GM12891 (cell line): ENCODE measurements at regions not wholly inside any gene's neighbourhood (a gene's known extent, or its start where the extent isn't known, plus 50 kb on each side); places are given as distances from the start of the nearest gene placed in this dataset.

ENCODE experiments used
- DNase-seq: peaks from one replicate; pipeline ENCODE4 v3.0.0; 2011; ENCODE audit warnings: low spot score; ENCODE audit not compliant: insufficient read length
- FAIRE-seq: peaks from 2 replicates; lab custom pipeline; 2011; peaks lifted over from hg19 to GRCh38; lab: Jason Lieb, UNC
- PAX5 ChIP-seq: IDR thresholded peaks from 2 replicates; pipeline ENCODE4 v1.6.1; 2011; ENCODE audit warnings: low read length, moderate library complexity, mild to moderate bottlenecking; ENCODE audit not compliant: insufficient read depth, severe bottlenecking
- POLR2A ChIP-seq: IDR thresholded peaks from 2 replicates; pipeline ENCODE4 v1.6.1; 2011; ENCODE audit warnings: low read depth, low read length, control low read depth
- POLR2AphosphoS5 ChIP-seq: IDR thresholded peaks from 2 replicates; pipeline ENCODE4 v1.6.1; 2011; ENCODE audit warnings: low read depth, low read length, control low read depth
- POU2F2 ChIP-seq: IDR thresholded peaks from 2 replicates; pipeline ENCODE4 v1.6.1; 2011; ENCODE audit warnings: low read depth, mild to moderate bottlenecking, control low read depth, low read length, moderate library complexity
- SPI1 ChIP-seq: IDR thresholded peaks from 2 replicates; pipeline ENCODE4 v1.6.1; 2011; ENCODE audit warnings: low read depth, low read length, control low read depth
- TAF1 ChIP-seq: IDR thresholded peaks from 2 replicates; pipeline ENCODE4 v1.6.1; 2011; ENCODE audit warnings: low read depth, low read length, control low read depth

GRCh38 chr12:90129366-90130030 is 420.9 kb upstream of the ATP2B1 start:
- FAIRE-seq (no peak), DNase-seq (no peak)
- TF ChIP-seq TAF1 (no peak), PAX5 (no peak), POLR2A (no peak), POU2F2 (no peak), SPI1 (no peak), POLR2AphosphoS5 (no peak)

GRCh38 chr12:90128526-90128925 is 419.9 kb upstream of the ATP2B1 start:
- DNase-seq (no peak), FAIRE-seq (no peak)
- no peak for TF ChIP-seq POLR2AphosphoS5

GRCh38 chr12:90126125-90126524 is 417.5 kb upstream of the ATP2B1 start:
- FAIRE-seq, result no peak
- TF ChIP-seq TAF1 (no peak), POLR2AphosphoS5 (no peak), SPI1 (no peak), PAX5 (no peak), POU2F2 (no peak), POLR2A (no peak)
- DNase-seq, result no peak

GRCh38 chr12:90124914-90125313 is 416.3 kb upstream of the ATP2B1 start:
- DNase-seq (no peak), FAIRE-seq (no peak)
- no peak for TF ChIP-seq POLR2AphosphoS5
- TF ChIP-seq POU2F2, result no peak
- no peak for TF ChIP-seq TAF1
- no peak for TF ChIP-seq SPI1
- no peak for TF ChIP-seq PAX5
- no peak for TF ChIP-seq POLR2A

DNA sequence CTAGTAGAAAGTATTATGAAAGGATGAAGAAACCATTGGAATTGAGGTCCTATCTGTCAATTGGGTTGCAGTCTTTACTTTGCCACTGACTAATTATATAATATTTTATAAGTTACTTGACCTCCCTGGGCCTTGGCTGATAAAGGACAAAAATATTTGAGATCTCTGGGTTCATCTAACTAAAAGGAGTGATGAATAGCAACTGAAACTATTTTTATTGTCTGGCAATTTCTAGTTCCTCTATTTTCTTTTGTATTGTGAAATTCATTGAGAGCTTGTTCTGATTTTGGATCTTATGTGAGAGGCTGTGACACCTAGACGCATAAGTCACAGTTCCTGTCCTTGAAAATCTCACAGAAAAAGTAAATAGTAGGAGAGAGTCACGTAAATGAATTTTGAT is 415.7 kb upstream of the ATP2B1 start:
- FAIRE-seq (no peak), DNase-seq (no peak)
- TF ChIP-seq SPI1 (peak; percentile 55), POLR2AphosphoS5 (no peak), TAF1 (no peak)

- TF ChIP-seq POU2F2 (no peak), TAF1 (no peak), POLR2A (no peak), POLR2AphosphoS5 (no peak), SPI1 (no peak), PAX5 (no peak)
- DNase-seq (no peak), FAIRE-seq (no peak)
These were observed 414.0 kb upstream of the ATP2B1 start for GRCh38 chr12:90122681-90123080.

DNA sequence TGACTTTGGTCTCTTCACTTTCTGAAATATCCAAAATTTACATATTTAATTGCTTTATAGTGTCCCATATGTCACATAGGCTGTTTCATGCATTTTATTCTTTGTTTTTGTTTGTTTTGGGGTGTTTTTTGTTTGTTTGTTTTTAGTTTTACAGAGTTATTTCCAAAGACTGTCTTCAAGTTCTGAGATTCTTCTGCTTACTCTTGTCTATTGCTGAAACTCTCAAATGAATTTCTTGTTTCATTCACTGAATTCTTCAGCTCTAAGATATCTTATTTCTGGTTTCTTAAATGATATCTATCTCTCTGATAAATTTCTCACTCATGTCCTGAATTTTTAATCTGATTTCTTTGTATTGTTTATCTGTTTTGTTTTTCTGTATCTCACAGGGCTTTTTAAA is 412.0 kb upstream of the ATP2B1 start:
- TF ChIP-seq PAX5 (no peak), POU2F2 (no peak), TAF1 (no peak), POLR2A (no peak), SPI1 (no peak), POLR2AphosphoS5 (no peak)
- DNase-seq (no peak), FAIRE-seq (no peak)

GRCh38 chr12:90112666-90113065 is 404.0 kb upstream of the ATP2B1 start:
- FAIRE-seq (no peak), DNase-seq (no peak)
- no peak for TF ChIP-seq POU2F2
- no peak for TF ChIP-seq SPI1
- no peak for TF ChIP-seq POLR2A
- TF ChIP-seq POLR2AphosphoS5, result no peak
- TF ChIP-seq TAF1, result no peak
- no peak for TF ChIP-seq PAX5

DNA sequence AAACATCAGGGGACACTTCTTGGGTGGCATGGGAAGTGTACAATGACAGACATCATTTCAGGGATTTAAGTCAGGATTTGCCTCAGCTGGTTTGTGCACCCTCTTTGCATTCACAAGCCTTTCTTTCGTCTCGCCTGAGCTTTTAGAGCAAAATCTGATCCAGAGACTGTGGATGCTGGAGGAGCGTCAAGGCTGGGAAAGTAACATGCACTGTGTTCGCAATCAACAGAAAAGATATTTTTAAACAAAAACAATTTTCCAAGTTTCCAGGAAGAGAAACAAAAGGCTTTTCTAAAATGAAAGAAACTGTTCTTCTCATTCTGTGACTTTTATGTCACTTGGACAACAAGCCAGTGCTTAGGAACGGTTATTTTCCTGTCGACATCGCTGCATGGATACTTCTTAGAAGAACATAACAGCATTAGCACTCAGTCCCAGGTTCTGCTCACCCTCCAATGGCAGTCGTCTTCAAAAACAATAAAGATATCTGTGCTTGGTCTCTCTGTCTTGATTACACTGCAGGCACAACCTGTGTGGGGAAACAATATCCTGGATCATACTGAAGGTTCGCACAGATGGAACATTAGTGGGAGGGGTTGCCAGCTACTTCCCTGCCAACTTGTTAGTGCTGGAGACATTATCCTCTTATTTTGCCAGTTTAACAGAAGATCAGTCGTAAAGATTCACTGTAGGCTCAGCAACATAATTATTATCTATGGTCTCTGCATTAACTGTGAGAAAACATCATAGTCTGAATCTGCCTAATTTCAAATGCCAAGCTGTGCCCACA is 403.3 kb upstream of the ATP2B1 start:
- TF ChIP-seq PAX5, result no peak
- no peak for TF ChIP-seq POLR2A
- TF ChIP-seq POU2F2, result no peak
- TF ChIP-seq POLR2AphosphoS5, result no peak
- TF ChIP-seq TAF1, result no peak
- TF ChIP-seq SPI1, result no peak
- no peak for FAIRE-seq

DNA sequence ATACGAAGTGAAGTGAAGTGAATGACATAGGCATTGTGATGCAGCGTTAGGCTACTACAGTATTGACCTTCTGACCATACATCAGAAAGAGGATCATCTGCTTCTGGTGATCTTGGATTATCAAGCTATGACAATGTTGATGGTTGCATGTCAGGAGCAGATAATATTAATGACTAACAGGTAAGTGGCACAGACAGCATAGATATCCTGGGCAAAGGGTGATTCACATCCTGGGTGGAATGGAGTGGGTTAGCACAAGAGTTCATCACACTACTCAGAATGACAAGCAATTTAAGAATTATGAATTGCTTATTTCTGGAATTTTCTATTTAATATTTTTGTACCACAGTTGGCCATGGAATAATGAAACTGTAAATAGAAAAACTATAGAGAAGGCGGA is 397.9 kb upstream of the ATP2B1 start:
- DNase-seq (no peak), FAIRE-seq (peak; percentile 80)
- TF ChIP-seq SPI1 (no peak), TAF1 (no peak), PAX5 (no peak), POLR2AphosphoS5 (no peak), POU2F2 (no peak), POLR2A (no peak)

More for the DNA sequence above, 403.3 kb upstream of the ATP2B1 start:
- DNase-seq, result no peak
